ENCODE measurements at regions not wholly inside any gene's neighbourhood (a gene's known extent, or its start where the extent isn't known, plus 50 kb on each side); places are given as distances from the start of the nearest gene placed in this dataset.

- Mint-ChIP-seq H3K27me3 (peaks cover 37% of the 10 kb centered on the region), H3K27ac (no peak overlapping the region), H3K9me3 (ENCODE audit: insufficient read depth) (no peaks in the 10 kb centered on the region), H3K4me1 (no peaks in the 10 kb centered on the region), H3K4me3 (no peak overlapping the region)
- intact Hi-C loops (cut with micrococcal nuclease): no loop called here
- no peak for DNase-seq
- no peak for ATAC-seq (ENCODE audit: low read depth)
- H3K36me3 ChIP-seq (replicated peaks in 1 of 2; ENCODE audit: control extremely low read depth in 1 of 2, control insufficient read depth in 1 of 2, extremely low read depth in 1 of 2, insufficient read depth in 2 of 2, low read length in 1 of 2): no peaks in the 10 kb centered on the region
- WGBS (ENCODE audit: insufficient coverage): 88% methylated on average over 12 of the region's 17 CpGs
- ChIA-PET CTCF (no interaction called here), POLR2A (no interaction called here)
- TF ChIP-seq EZH2 (IDR thresholded peaks at IDR 0.05; ENCODE audit: borderline replicate concordance, insufficient read depth, low read depth, low read length, poor library complexity, severe bottlenecking): no peak
- TF ChIP-seq, protein P1, sequence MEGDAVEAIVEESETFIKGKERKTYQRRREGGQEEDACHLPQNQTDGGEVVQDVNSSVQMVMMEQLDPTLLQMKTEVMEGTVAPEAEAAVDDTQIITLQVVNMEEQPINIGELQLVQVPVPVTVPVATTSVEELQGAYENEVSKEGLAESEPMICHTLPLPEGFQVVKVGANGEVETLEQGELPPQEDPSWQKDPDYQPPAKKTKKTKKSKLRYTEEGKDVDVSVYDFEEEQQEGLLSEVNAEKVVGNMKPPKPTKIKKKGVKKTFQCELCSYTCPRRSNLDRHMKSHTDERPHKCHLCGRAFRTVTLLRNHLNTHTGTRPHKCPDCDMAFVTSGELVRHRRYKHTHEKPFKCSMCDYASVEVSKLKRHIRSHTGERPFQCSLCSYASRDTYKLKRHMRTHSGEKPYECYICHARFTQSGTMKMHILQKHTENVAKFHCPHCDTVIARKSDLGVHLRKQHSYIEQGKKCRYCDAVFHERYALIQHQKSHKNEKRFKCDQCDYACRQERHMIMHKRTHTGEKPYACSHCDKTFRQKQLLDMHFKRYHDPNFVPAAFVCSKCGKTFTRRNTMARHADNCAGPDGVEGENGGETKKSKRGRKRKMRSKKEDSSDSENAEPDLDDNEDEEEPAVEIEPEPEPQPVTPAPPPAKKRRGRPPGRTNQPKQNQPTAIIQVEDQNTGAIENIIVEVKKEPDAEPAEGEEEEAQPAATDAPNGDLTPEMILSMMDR (IDR thresholded peaks at IDR 0.05): no peak
- peaks cover 0 to 3% (median 0%) of the 10 kb centered on the region in 3 donors for H3K9me3 ChIP-seq (ENCODE audit: control extremely low read depth in 1 of 3, control insufficient read depth in 2 of 3, insufficient read depth in 1 of 3, low read length in 2 of 3)
- H3K9ac ChIP-seq (ENCODE audit: low read length): no peak overlapping the region
- H3K4me2 ChIP-seq (replicated peaks; ENCODE audit: low read depth, low read length, poor library complexity, severe bottlenecking): no peak overlapping the region
- no peak overlapping the region for H3K4me3 ChIP-seq (ENCODE audit: control extremely low read depth in 1 of 5, extremely low read depth in 1 of 5, insufficient read depth in 1 of 5, low read depth in 2 of 5, low read length in 4 of 5)
- no peaks in the 10 kb centered on the region for H3K27me3 ChIP-seq (replicated peaks in 1 of 4; ENCODE audit: control extremely low read depth in 1 of 4, control insufficient read depth in 3 of 4, insufficient read depth in 4 of 4, low read length in 3 of 4)
- no peak overlapping the region for H2AFZ ChIP-seq (ENCODE audit: insufficient read depth, low read depth, low read length, poor library complexity, severe bottlenecking)
- H4K20me1 ChIP-seq (ENCODE audit: control insufficient read depth, insufficient read depth, low read length, poor library complexity, severe bottlenecking): no peaks in the 10 kb centered on the region
- no peak overlapping the region for H3K27ac ChIP-seq (ENCODE audit: low read length in 2 of 2)
- no peaks in the 10 kb centered on the region for H3K79me2 ChIP-seq (ENCODE audit: control insufficient read depth, insufficient read depth, low read length)
- no peaks in the 10 kb centered on the region for H3K4me1 ChIP-seq (ENCODE audit: control insufficient read depth in 2 of 2, insufficient read depth in 2 of 2, low read length in 2 of 2)
Observed at GRCh38 chr9:126113756-126114408, 212.7 kb upstream of the MVB12B start.

- H4K20me1 ChIP-seq (ENCODE audit: control insufficient read depth, insufficient read depth, low read length, poor library complexity, severe bottlenecking): no peaks in the 10 kb centered on the region
- DNase-seq (no peak), ATAC-seq (ENCODE audit: low read depth) (no peak)
- H3K9me3 ChIP-seq (ENCODE audit: control extremely low read depth in 1 of 3, control insufficient read depth in 2 of 3, insufficient read depth in 1 of 3, low read length in 2 of 3): peaks cover 0 to 3% (median 0%) of the 10 kb centered on the region in 3 donors
- no peak overlapping the region for H3K9ac ChIP-seq (ENCODE audit: low read length)
- intact Hi-C loops (cut with micrococcal nuclease): no loop called here
- no peak overlapping the region for H3K27ac ChIP-seq (ENCODE audit: low read length in 2 of 2)
- no peaks in the 10 kb centered on the region for H3K9me3 Mint-ChIP-seq (ENCODE audit: insufficient read depth)
- H3K4me1 Mint-ChIP-seq: no peaks in the 10 kb centered on the region
- H3K79me2 ChIP-seq (ENCODE audit: control insufficient read depth, insufficient read depth, low read length): no peaks in the 10 kb centered on the region
- H2AFZ ChIP-seq (ENCODE audit: insufficient read depth, low read depth, low read length, poor library complexity, severe bottlenecking): no peak overlapping the region
- no peaks in the 10 kb centered on the region for H3K4me1 ChIP-seq (ENCODE audit: control insufficient read depth in 2 of 2, insufficient read depth in 2 of 2, low read length in 2 of 2)
- TF ChIP-seq EZH2 (IDR thresholded peaks at IDR 0.05; ENCODE audit: borderline replicate concordance, insufficient read depth, low read depth, low read length, poor library complexity, severe bottlenecking): no peak
- TF ChIP-seq, protein P1 (IDR thresholded peaks at IDR 0.05): no peak
- no peak overlapping the region for H3K27ac Mint-ChIP-seq
- 69% methylated on average over 8 of the region's 10 CpGs for WGBS (ENCODE audit: insufficient coverage)
- ChIA-PET CTCF (no interaction called here), POLR2A (no interaction called here)
- no peaks in the 10 kb centered on the region for H3K36me3 ChIP-seq (replicated peaks in 1 of 2; ENCODE audit: control extremely low read depth in 1 of 2, control insufficient read depth in 1 of 2, extremely low read depth in 1 of 2, insufficient read depth in 2 of 2, low read length in 1 of 2)
- H3K4me3 ChIP-seq (ENCODE audit: control extremely low read depth in 1 of 5, extremely low read depth in 1 of 5, insufficient read depth in 1 of 5, low read depth in 2 of 5, low read length in 4 of 5): no peak overlapping the region
- H3K27me3 Mint-ChIP-seq: peaks cover 37% of the 10 kb centered on the region
- H3K4me3 Mint-ChIP-seq: no peak overlapping the region
- H3K27me3 ChIP-seq (replicated peaks in 1 of 4; ENCODE audit: control extremely low read depth in 1 of 4, control insufficient read depth in 3 of 4, insufficient read depth in 4 of 4, low read length in 3 of 4): no peaks in the 10 kb centered on the region
- no peak overlapping the region for H3K4me2 ChIP-seq (replicated peaks; ENCODE audit: low read depth, low read length, poor library complexity, severe bottlenecking)
Observed at GRCh38 chr9:126114409-126114760, 212.2 kb upstream of the MVB12B start.
